ENCODE measurements at regions not wholly inside any gene's neighbourhood (a gene's known extent, or its start where the extent isn't known, plus 50 kb on each side); places are given as distances from the start of the nearest gene placed in this dataset.

DNA sequence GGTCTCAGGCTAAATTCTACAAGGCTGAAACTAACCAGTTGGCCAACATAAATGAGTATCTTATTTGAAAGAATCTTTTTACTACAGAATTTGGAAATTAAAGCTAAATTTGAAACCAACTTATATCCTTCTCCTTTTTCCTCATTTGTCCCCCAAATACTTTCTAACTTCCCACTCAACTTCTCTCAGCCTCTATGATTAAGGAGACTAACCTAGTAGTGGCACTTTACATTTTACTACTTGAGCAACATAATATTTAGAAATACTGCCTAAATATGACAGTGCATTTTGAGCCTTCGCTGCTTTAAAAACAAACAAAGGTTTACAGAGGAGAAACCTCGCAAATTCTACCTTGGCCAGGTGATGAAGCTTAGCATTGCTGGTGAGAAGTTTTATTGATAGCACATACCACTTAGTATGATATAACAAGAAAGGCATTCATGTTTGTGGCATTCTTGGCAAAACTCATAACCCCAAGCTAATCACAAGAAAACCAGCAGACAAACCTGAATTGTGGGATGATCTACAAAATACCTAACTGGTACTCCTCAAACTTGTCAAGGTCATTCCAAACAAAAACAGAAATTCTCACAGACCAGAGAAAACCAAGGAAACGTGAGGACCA is 432.1 kb upstream of the CFAP20DC start:
- TF ChIP-seq POLR2A (IDR thresholded peaks at IDR 0.05) (no peak), CTCF (IDR thresholded peaks at IDR 0.05) (no peak)

All from lower leg skin (tissue), 3 donors.